K562 (cell line): ENCODE measurements at regions not wholly inside any gene's neighbourhood (a gene's known extent, or its start where the extent isn't known, plus 50 kb on each side); places are given as distances from the start of the nearest gene placed in this dataset.
A peak's percentile ranks its signal among the peaks of the same experiment; 100 is the strongest.

Source experiments
- CBFA2T2 ChIP-seq: fragments of 450-650 bp; conservative IDR thresholded peaks from 2 replicates; pipeline ENCODE4 v1.6.1; 2017; ENCODE audit warnings: mild to moderate bottlenecking
- EP400 ChIP-seq: fragments of 450-650 bp; IDR thresholded peaks from 2 replicates; pipeline ENCODE4 v1.6.1; 2017; ENCODE audit warnings: antibody characterized with exemption, mild to moderate bottlenecking, moderate library complexity
- FOSL1 ChIP-seq: fragments of 200-800 bp; sonication (Bioruptor generic); conservative IDR thresholded peaks from 2 replicates; pipeline ENCODE4 v1.6.1; 2016; ENCODE audit warnings: missing genetic modification characterization, missing compliant biosample characterization
- FOXA3 ChIP-seq, 2 experiments: fragments of 450-650 bp in 1 of 2; sonication (generic) in 1 of 2; formaldehyde crosslinking; IDR thresholded peaks in 1 of 2; conservative IDR thresholded peaks in 1 of 2; 2 replicates each; pipeline versions ENCODE4 v1.4.0 to v1.8.0; 2020 to 2022; ENCODE audit warnings: mild to moderate bottlenecking in 2 of 2, missing genetic modification reagents in 1 of 2
- GABPB1 ChIP-seq: sonication (generic); formaldehyde crosslinking; IDR thresholded peaks from 2 replicates; pipeline ENCODE4 v1.8.0; 2022; ENCODE audit warnings: mild to moderate bottlenecking, missing genetic modification reagents
- GATAD2B ChIP-seq: fragments of 450-650 bp; IDR thresholded peaks from 2 replicates; pipeline ENCODE4 v1.6.1; 2017; ENCODE audit warnings: mild to moderate bottlenecking, borderline replicate concordance
- JUND ChIP-seq, 2 experiments: IDR thresholded peaks; 2 replicates in 1 of 2; 3 replicates in 1 of 2; pipeline ENCODE4 v1.6.1; 2011; ENCODE audit warnings: borderline replicate concordance in 2 of 2, low read depth in 2 of 2, low read length in 2 of 2, improper control_type of control experiment in 1 of 2, missing biosample characterization in 1 of 2, missing genetic modification characterization in 1 of 2, missing genetic modification reagents in 1 of 2
- NR0B1 ChIP-seq: fragments of 450-650 bp; IDR thresholded peaks from one replicate; pipeline ENCODE4 v1.6.1; 2018; ENCODE audit warnings: mild to moderate bottlenecking, moderate library complexity; ENCODE audit not compliant: partially characterized antibody
- PTBP1 ChIP-seq: fragments of 200-400 bp; formaldehyde crosslinking; IDR thresholded peaks from 2 replicates; pipeline ENCODE4 v1.6.1; 2017; ENCODE audit warnings: low read depth, low read length
- RAD51 ChIP-seq: fragments of 450-650 bp; IDR thresholded peaks from 2 replicates; pipeline ENCODE4 v1.7.1; 2016; ENCODE audit warnings: low read depth, mild to moderate bottlenecking, borderline replicate concordance
- SIX5 ChIP-seq, 2 experiments: IDR thresholded peaks; 2 replicates each; pipeline ENCODE4 v1.6.1; 2011; ENCODE audit warnings: low read length in 2 of 2, borderline replicate concordance in 1 of 2, low read depth in 1 of 2, mild to moderate bottlenecking in 1 of 2, moderate library complexity in 1 of 2; ENCODE audit not compliant: insufficient read depth in 1 of 2
- TAL1 ChIP-seq: fragments of 450-650 bp; IDR thresholded peaks from 2 replicates; pipeline ENCODE4 v1.6.1; 2016; ENCODE audit warnings: mild to moderate bottlenecking
- USF1 ChIP-seq: sonication (generic); formaldehyde crosslinking; IDR thresholded peaks from 2 replicates; pipeline ENCODE4 v1.9.0; 2022; ENCODE audit warnings: mild to moderate bottlenecking, missing genetic modification reagents
- VEZF1 ChIP-seq: fragments of 200-800 bp; sonication (Bioruptor generic); IDR thresholded peaks from 2 replicates; pipeline ENCODE4 v1.6.1; 2017; ENCODE audit warnings: missing genetic modification characterization, missing compliant biosample characterization
- ZFPM2 ChIP-seq: fragments of 250-450 bp; sonication (Bioruptor Pico); IDR thresholded peaks from 2 replicates; pipeline ENCODE4 v1.5.1; 2022; ENCODE audit warnings: mild to moderate bottlenecking
- ZNF134 ChIP-seq: fragments of 250-450 bp; sonication (Bioruptor Pico); conservative IDR thresholded peaks from 2 replicates; pipeline ENCODE4 v1.4.0; 2020
- ZZZ3 ChIP-seq: fragments of 450-650 bp; IDR thresholded peaks from 2 replicates; pipeline ENCODE4 v1.6.1; 2016; ENCODE audit warnings: antibody characterized with exemption, mild to moderate bottlenecking, moderate library complexity

- TF ChIP-seq NR0B1, result no peak
- TF ChIP-seq TAL1, result peak; percentile 57
- no peak for TF ChIP-seq JUND (IDR thresholded peaks at IDR 0.05; ENCODE audit: borderline replicate concordance, low read depth, low read length)
- no peak for TF ChIP-seq JUND (tag; IDR thresholded peaks at IDR 0.05; ENCODE audit: borderline replicate concordance, low read depth, low read length)
- no peak for TF ChIP-seq ZFPM2
- TF ChIP-seq CBFA2T2, result peak; percentile 49
- TF ChIP-seq VEZF1, result no peak
- TF ChIP-seq GABPB1, result no peak
- TF ChIP-seq ZNF134, result no peak
- TF ChIP-seq FOSL1 (tag), result peak; percentile 84
- no peak for TF ChIP-seq ZZZ3
- no peak for TF ChIP-seq GATAD2B
- TF ChIP-seq RAD51, result peak; percentile 12; the same call in 1 of the 2 replicates
- no peak for TF ChIP-seq PTBP1
- no peak for TF ChIP-seq EP400
- peak; percentile 46; the same call in 1 of the 2 replicates for TF ChIP-seq USF1 (CRISPR knock-in tag)
- no peak for TF ChIP-seq SIX5 (IDR thresholded peaks at IDR 0.05; ENCODE audit: borderline replicate concordance in 1 of 2, insufficient read depth in 1 of 2, low read depth in 1 of 2, low read length in 2 of 2)
- TF ChIP-seq FOXA3 (CRISPR knock-in tag; conservative IDR thresholded peaks at IDR 0.05 in 1 of 2, IDR thresholded peaks at IDR 0.05 in 1 of 2), result no peak
Observed at GRCh38 chr2:15763822-15764682, 172.4 kb downstream of the DDX1 start (continued).
